A549 (cell line): ENCODE measurements at regions not wholly inside any gene's neighbourhood (a gene's known extent, or its start where the extent isn't known, plus 50 kb on each side); places are given as distances from the start of the nearest gene placed in this dataset.
A peak's percentile ranks its signal among the peaks of the same experiment; 100 is the strongest.

ENCODE experiments used
- CTCF ChIP-seq: fragments of >200 bp; sonication (Bioruptor Twin); formaldehyde crosslinking; IDR thresholded peaks from 3 replicates; pipeline ENCODE4 v1.5.1; 2016
- KDM1A ChIP-seq: fragments of 200-600 bp; sonication (generic); IDR thresholded peaks from 2 replicates; pipeline ENCODE4 v1.6.1; 2016; ENCODE audit warnings: low read depth, mild to moderate bottlenecking
- KDM5A ChIP-seq: fragments of 200-600 bp; sonication (generic); IDR thresholded peaks from 2 replicates; pipeline ENCODE4 v1.6.1; 2016; ENCODE audit warnings: antibody characterized with exemption, mild to moderate bottlenecking
- MAFK ChIP-seq: fragments of 450-650 bp; IDR thresholded peaks from 2 replicates; pipeline ENCODE4 v1.6.1; 2014; ENCODE audit not compliant: partially characterized antibody
- NFE2L2 ChIP-seq: fragments of 150-350 bp; conservative IDR thresholded peaks from 2 replicates; pipeline ENCODE4 v1.6.1; 2014; ENCODE audit warnings: low read length
- POLR2A ChIP-seq: IDR thresholded peaks from 2 replicates; pipeline ENCODE4 v1.6.1; 2012; ENCODE audit warnings: mild to moderate bottlenecking, low read length
- RAD21 ChIP-seq, 2 experiments: fragments of >200 bp in 1 of 2; sonication (Bioruptor Twin) in 1 of 2; formaldehyde crosslinking in 1 of 2; IDR thresholded peaks in 1 of 2; conservative IDR thresholded peaks in 1 of 2; 2 replicates in 1 of 2; 3 replicates in 1 of 2; pipeline ENCODE4 v1.6.1; 2012 to 2018; ENCODE audit warnings: inconsistent platforms in 1 of 2
- RARB ChIP-seq: fragments of 250-450 bp; sonication (Bioruptor Pico); IDR thresholded peaks from 2 replicates; pipeline ENCODE4 v1.8.0; 2021; ENCODE audit warnings: mild to moderate bottlenecking, moderate library complexity
- RCOR1 ChIP-seq: fragments of 150-350 bp; IDR thresholded peaks from 2 replicates; pipeline ENCODE4 v1.6.1; 2014; ENCODE audit warnings: antibody characterized with exemption, low read length, low read depth
- USF2 ChIP-seq: fragments of 450-650 bp; IDR thresholded peaks from 2 replicates; pipeline ENCODE4 v1.6.1; 2014; ENCODE audit warnings: antibody characterized with exemption

- TF ChIP-seq RARB (CRISPR knock-in tag) (no peak), POLR2A (no peak), CTCF (peak; percentile 87), RAD21 (conservative IDR thresholded peaks at IDR 0.05 in 1 of 2, IDR thresholded peaks at IDR 0.05 in 1 of 2) (peak; percentile 77 to 78), KDM5A (no peak), USF2 (no peak), RCOR1 (no peak), MAFK (no peak), KDM1A (no peak), NFE2L2 (no peak)
Observed at GRCh38 chr1:199551967-199552565, 475.4 kb upstream of the NR5A2 start.
